ENCODE measurements at regions not wholly inside any gene's neighbourhood (a gene's known extent, or its start where the extent isn't known, plus 50 kb on each side); places are given as distances from the start of the nearest gene placed in this dataset.
"Not testable (repeated sequence)": the region's sequence is repeated elsewhere in the genome, so short reads cannot be mapped to it uniquely, and the experiment has no call there.

DNA sequence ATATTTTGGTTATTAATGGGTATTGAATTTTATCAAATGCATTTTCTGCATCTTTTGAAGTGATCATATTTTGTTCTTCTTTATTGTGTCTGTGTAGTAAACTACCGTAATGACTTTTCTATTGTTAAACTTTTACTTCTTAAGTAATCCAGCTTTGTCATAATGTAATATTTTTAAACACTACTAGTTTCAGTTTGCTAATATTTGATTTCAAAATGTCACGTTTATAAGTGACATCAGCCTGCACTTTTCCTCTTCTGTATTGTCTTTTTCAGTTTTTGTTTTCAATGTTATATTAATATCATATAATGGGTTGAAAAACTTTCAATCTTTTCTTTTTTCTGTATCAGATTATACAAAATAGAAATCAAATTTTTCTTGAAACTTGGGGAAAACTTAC is 71.6 kb upstream of the ANKRD1 start:
- H3K9me3 ChIP-seq (ENCODE audit: control insufficient read depth, low read length, poor library complexity, severe bottlenecking), result no peaks in the 10 kb centered on the region
- no peaks in the 10 kb centered on the region for H3K36me3 Mint-ChIP-seq (ENCODE audit: low read depth)
- H3K27ac Mint-ChIP-seq, result no peak overlapping the region
- H3K27me3 Mint-ChIP-seq, result peaks cover 11% of the 10 kb centered on the region
- H3K4me3 Mint-ChIP-seq, result no peak overlapping the region
- ATAC-seq (no peak), DNase-seq (no peak)
- peaks cover 2% of the 10 kb centered on the region for H3K4me1 Mint-ChIP-seq

DNA sequence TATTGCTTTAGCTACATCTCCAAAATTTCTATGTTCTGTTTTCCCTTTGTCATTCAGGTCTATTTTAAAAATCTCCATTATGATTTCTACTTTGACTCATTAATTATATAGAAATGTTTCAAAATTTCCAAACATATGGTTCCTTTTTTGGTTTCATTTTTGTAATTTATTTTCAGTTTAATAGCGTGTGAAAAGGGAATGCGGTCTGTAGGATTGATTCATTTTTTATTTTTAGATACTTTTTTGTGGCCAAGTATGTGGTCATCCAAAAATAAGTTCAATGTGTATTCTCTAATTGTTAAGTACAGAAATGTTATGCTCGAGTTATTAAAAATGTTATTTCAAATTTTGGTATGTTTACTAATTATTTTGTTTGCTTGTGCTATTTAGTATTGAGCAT is 72.5 kb upstream of the ANKRD1 start:
- no peak for DNase-seq
- H3K9me3 ChIP-seq (ENCODE audit: control insufficient read depth, low read length, poor library complexity, severe bottlenecking), result no peaks in the 10 kb centered on the region
- ATAC-seq, result no peak
- Mint-ChIP-seq H3K36me3 (ENCODE audit: low read depth) (no peaks in the 10 kb centered on the region), H3K27ac (peak overlapping the region; percentile 71), H3K4me3 (no peak overlapping the region), H3K4me1 (peaks cover 2% of the 10 kb centered on the region), H3K27me3 (peaks cover 15% of the 10 kb centered on the region)

DNA sequence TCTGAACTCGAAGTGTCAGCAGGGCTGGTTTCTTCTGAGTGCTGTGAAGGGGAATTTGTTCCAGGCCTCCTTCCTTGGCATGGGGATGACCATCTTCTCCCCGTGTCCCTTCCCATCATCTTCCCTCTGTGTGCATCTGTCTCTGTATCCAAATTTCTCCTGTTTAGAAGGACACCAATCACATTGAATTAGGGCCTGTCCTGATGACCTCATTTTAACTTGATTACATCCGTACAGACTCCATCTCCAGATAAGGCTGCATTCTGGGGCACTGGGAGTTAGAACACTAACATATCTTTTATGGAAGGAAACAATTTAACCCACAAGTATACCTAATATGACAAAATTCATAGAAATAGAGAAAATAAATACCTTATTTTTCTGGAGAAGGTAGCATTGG is 76.8 kb upstream of the ANKRD1 start:
- H3K27me3 Mint-ChIP-seq, result peaks cover 30% of the 10 kb centered on the region
- H3K9me3 ChIP-seq (ENCODE audit: control insufficient read depth, low read length, poor library complexity, severe bottlenecking), result no peaks in the 10 kb centered on the region
- H3K27ac Mint-ChIP-seq, result no peak overlapping the region
- H3K36me3 Mint-ChIP-seq (ENCODE audit: low read depth), result no peaks in the 10 kb centered on the region
- ATAC-seq, result no peak
- no peak for DNase-seq
- H3K4me1 Mint-ChIP-seq, result peaks cover 6% of the 10 kb centered on the region
- no peak overlapping the region for H3K4me3 Mint-ChIP-seq

DNA sequence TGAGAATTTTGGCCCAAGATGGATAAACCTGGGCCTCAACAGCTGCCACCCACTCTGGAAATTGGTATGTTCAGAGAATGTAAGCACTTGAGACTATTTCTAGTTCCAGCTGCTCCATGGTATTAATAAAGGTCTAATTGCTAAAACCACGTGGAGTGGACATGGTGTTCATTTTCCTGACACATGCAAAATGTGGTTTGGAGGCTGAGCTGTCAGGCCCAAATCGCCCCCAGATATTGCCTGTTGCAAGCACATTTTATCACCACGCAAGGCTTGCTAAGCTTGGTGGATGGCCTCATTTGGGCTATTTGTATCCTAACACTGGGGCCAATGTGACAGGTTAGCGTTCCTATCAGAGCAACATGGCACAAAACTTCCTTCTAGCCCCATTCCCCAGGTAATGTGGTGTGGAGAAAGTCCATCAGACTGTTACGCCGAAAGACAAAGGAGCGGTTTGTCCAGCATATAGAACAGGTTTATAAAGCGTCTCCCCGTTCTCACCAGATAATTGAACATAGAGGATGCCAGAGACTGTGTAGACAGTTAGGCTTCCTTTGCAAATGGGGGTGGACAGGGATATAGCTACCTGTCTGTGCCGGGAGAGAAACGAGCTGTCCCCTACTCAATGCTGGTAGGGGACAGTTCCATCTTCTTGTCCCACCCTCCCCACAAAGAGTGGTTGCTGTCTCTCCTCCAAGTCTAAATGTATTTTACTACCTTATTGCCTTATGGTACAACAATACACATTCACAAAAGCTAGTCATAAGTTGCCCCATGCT is 78.0 kb upstream of the ANKRD1 start:
- ATAC-seq (no peak), DNase-seq (no peak)
- Mint-ChIP-seq H3K27ac (no peak overlapping the region), H3K4me1 (peaks cover 3% of the 10 kb centered on the region), H3K27me3 (peaks cover 30% of the 10 kb centered on the region), H3K4me3 (no peak overlapping the region), H3K36me3 (ENCODE audit: low read depth) (no peaks in the 10 kb centered on the region)
- no peaks in the 10 kb centered on the region for H3K9me3 ChIP-seq (ENCODE audit: control insufficient read depth, low read length, poor library complexity, severe bottlenecking)

DNA sequence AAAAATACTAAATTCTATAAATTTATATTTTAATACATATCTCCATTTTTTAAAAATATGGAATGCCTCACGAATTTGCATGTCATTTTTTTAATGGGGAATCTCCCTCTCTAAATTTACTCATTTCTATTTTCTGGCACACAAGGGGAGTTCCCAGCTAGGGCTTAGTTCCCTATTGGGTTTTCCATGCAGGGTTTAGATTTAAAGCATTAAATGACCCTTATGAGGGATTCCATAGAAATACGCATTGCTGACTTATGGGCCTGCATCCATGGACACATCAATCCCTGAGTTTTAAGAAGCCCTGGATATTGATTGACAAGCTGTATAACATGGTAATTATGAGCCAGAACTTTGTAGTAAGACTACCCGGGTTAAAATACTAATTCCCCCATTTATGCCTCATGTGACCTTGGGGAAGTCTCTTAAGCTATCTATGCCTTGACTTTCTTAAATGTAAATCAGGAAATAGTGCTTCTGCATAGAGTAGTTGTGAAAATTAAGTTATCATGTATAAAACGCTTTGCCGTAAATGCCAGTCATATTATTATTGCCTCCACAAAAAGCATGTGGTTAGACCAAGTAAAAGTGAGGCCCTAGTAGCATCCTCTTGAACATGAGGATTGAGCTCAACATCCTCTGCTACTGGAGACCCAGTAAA is 78.8 kb upstream of the ANKRD1 start:
- Mint-ChIP-seq H3K27ac (no peak overlapping the region), H3K27me3 (peaks cover 30% of the 10 kb centered on the region), H3K4me3 (no peak overlapping the region), H3K36me3 (ENCODE audit: low read depth) (no peaks in the 10 kb centered on the region), H3K4me1 (peaks cover 3% of the 10 kb centered on the region)
- no peaks in the 10 kb centered on the region for H3K9me3 ChIP-seq (ENCODE audit: control insufficient read depth, low read length, poor library complexity, severe bottlenecking)
- no peak for ATAC-seq
- no peak for DNase-seq

DNA sequence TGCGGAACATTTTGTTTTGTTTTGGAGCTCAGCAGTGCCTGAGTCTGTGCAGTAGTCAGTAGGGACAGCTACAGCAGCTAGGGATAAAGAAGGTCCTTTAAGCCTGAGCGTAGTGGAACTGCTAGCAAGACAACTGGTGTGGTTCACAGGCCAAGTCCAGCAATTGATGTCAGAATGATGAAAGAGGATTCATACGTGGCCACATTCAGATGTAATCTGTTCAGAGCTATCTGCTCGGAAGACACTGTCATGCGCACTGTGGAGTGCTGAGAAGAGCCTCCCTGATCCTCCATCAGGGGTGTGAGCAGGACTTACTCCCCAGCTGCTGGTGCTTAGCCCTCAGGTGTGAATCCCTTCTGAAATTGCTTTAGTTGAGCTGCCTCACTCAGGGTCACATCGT is 79.6 kb upstream of the ANKRD1 start:
- H3K4me3 Mint-ChIP-seq, result no peak overlapping the region
- H3K27ac Mint-ChIP-seq, result no peak overlapping the region
- ATAC-seq, result no peak
- peaks cover 29% of the 10 kb centered on the region for H3K27me3 Mint-ChIP-seq
- peaks cover 3% of the 10 kb centered on the region for H3K4me1 Mint-ChIP-seq
- no peaks in the 10 kb centered on the region for H3K9me3 ChIP-seq (ENCODE audit: control insufficient read depth, low read length, poor library complexity, severe bottlenecking)
- DNase-seq, result no peak
- no peaks in the 10 kb centered on the region for H3K36me3 Mint-ChIP-seq (ENCODE audit: low read depth)

DNA sequence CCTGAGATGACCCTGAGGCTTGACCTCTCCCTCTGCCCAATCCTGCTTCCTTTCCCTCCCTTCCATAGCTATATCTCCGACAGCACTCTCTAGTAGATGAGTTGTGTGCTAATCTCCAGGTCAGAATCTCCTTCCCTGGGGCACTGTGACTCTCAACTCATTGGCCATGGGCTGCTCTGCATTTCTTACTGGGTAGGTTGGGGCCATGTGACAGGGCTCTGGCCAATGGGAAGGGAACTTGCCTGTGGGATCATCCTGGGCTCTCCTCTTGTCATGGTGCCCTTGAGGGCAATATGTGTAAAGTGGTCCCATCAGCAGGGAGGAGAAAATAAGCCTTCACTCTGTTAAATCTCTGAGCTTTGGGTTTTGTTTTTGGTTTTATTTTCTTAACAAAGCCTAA is 80.1 kb upstream of the ANKRD1 start:
- peaks cover 25% of the 10 kb centered on the region for H3K27me3 Mint-ChIP-seq

DNA sequence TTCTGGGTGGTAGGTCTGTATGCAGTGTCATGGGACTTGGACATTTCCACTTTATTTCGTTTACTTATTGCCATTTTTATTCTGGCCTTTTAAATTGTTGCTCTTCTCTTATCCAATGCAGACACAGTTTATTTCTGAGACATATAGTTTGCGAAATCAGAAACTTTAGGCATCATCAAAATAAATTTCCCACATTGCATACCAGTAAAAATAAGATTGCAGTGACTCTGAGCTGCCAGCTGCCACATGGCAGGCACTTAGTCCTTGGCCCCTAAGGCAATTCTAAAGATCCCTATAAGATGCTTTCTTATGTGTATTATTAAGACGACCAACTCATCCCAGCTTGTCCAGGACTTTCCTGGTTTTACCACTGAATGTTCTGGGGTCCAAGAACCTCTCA is 81.8 kb upstream of the ANKRD1 start:
- peaks cover 19% of the 10 kb centered on the region for H3K27me3 Mint-ChIP-seq
- no peak overlapping the region for H3K27ac Mint-ChIP-seq
- ATAC-seq (no peak), DNase-seq (no peak)
- H3K4me3 Mint-ChIP-seq, result no peak overlapping the region
- H3K9me3 ChIP-seq (ENCODE audit: control insufficient read depth, low read length, poor library complexity, severe bottlenecking), result no peaks in the 10 kb centered on the region
- no peaks in the 10 kb centered on the region for H3K36me3 Mint-ChIP-seq (ENCODE audit: low read depth)
- peaks cover 15% of the 10 kb centered on the region for H3K4me1 Mint-ChIP-seq

More for the DNA sequence above, 80.1 kb upstream of the ANKRD1 start:
- Mint-ChIP-seq H3K36me3 (ENCODE audit: low read depth) (no peaks in the 10 kb centered on the region), H3K27ac (no peak overlapping the region), H3K4me1 (peaks cover 3% of the 10 kb centered on the region), H3K4me3 (no peak overlapping the region)
- no peaks in the 10 kb centered on the region for H3K9me3 ChIP-seq (ENCODE audit: control insufficient read depth, low read length, poor library complexity, severe bottlenecking)
- DNase-seq (no peak), ATAC-seq (no peak)

DNA sequence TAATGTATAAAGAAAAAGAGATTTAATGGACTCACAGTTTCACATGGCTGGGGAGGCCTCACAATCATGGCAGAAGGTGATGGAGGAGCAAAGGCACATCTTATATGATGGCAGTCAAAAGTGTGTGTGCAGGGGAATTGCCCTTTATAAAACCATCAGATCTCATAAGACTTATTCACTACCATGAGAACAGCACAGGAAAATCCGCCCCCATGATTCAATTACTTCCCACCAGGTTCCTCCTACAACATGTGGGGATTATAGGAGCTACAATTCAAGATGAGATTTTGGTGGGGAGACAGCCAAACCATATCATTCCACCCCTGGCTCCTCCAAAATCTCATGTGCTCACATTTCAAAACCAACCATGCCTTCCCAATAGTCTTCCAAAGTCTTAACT is 82.5 kb upstream of the ANKRD1 start:
- Mint-ChIP-seq H3K27me3 (peaks cover 15% of the 10 kb centered on the region), H3K4me1 (peaks cover 15% of the 10 kb centered on the region)
- not testable (repeated sequence) for H3K27ac Mint-ChIP-seq; H3K9me3 ChIP-seq (ENCODE audit: control insufficient read depth, low read length, poor library complexity, severe bottlenecking); DNase-seq; H3K4me3 Mint-ChIP-seq; ATAC-seq; H3K36me3 Mint-ChIP-seq (ENCODE audit: low read depth)

DNA sequence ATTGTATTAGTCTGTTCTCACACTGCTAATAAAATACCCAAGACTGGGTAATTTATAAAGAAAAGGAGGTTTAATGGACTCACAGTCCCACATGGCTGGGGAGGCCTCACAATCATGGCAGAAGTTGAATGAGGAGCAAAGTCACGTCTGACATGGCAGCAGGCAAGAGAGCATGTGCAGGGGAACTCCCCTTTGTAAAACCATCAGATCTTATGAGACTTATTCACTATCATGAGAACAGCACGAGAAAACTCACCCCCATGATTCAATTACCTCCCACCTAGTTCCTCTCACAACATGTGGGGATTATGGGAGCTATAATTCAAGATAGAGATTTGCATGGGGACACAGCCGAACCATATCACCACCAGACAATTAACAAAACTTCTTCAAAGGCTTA is 84.4 kb upstream of the ANKRD1 start:
- H3K4me1 Mint-ChIP-seq, result peaks cover 24% of the 10 kb centered on the region
- H3K27ac Mint-ChIP-seq; H3K9me3 ChIP-seq (ENCODE audit: control insufficient read depth, low read length, poor library complexity, severe bottlenecking); H3K27me3 Mint-ChIP-seq; H3K36me3 Mint-ChIP-seq (ENCODE audit: low read depth); DNase-seq; H3K4me3 Mint-ChIP-seq; ATAC-seq: not testable (repeated sequence)

DNA sequence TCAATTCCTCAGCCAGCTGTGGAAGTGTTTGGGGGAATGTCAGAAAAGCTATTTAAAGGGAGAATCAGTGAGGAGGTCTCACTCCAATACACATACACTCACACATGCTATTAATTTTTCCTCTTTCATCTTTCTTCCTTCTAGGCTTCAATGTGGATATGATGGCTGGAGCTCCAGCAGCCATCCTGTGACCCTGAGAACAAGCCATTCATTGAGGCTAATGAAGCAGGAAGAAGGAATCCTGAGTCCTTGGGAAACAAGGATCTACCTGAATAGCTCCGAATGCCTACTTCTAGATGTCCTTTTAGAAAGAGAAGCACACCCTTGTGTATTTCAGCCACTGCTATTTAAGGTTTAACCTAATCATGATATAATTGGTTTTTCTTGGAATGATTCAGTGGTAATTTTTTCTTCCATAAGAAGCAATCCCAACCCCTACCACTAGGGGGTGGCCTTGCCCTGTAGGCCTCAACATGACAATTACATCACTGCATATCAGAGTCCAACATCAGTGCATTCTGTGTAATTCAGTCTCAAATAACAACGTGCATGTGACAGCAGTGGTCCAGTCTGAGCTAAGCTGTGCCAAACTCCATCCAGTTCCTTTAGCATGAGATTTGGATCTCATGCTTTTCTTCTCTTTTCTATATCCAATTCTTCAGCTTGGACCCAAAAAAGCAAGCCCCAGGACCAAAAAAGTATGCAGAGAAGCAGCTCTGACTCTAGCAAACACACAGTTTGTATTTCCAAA is 85.3 kb upstream of the ANKRD1 start:
- ATAC-seq (peak; percentile 93), DNase-seq (peak; percentile 25 to 60 (median 31))
- no peaks in the 10 kb centered on the region for H3K9me3 ChIP-seq (ENCODE audit: control insufficient read depth, low read length, poor library complexity, severe bottlenecking)
- H3K4me1 Mint-ChIP-seq, result peaks cover 21% of the 10 kb centered on the region
- H3K27me3 Mint-ChIP-seq, result peaks cover 11% of the 10 kb centered on the region
- no peaks in the 10 kb centered on the region for H3K36me3 Mint-ChIP-seq (ENCODE audit: low read depth)
- peak overlapping the region; percentile 43 for H3K4me3 Mint-ChIP-seq
- peak overlapping the region; percentile 24 for H3K27ac Mint-ChIP-seq

DNA sequence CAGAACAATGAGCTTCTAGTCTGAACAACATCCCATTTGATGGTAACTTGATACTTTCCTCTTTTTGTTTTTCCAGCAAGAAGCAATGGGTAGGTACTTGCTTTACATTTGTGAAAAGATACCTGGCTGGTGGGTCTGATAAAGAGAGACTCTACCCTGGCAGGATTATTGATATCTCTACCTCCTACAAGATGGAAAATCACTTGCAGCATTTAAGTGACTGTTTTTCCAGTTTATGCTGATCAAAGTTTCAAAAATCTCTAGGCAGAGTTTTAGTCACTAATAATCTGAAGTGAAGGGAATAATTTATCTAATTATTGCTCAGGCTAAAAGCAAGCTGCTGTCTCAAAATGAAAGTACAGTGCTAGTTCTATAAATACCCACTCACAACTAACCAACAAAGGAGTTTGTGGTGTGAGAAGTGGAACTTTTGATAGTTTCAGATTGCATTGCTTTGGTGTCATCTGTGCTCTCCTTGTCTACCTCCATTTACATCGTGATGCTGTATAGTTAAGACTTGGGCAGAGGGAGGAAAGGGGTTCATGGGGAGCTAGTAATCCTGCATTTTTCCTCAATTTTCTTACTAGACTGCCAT is 86.0 kb upstream of the ANKRD1 start:
- ATAC-seq (peak; percentile 65), DNase-seq (no peak)
- H3K9me3 ChIP-seq (ENCODE audit: control insufficient read depth, low read length, poor library complexity, severe bottlenecking), result no peaks in the 10 kb centered on the region
- H3K27me3 Mint-ChIP-seq, result peaks cover 13% of the 10 kb centered on the region
- peak overlapping the region; percentile 21 for H3K4me3 Mint-ChIP-seq
- peaks cover 21% of the 10 kb centered on the region for H3K4me1 Mint-ChIP-seq
- no peaks in the 10 kb centered on the region for H3K36me3 Mint-ChIP-seq (ENCODE audit: low read depth)
- peak overlapping the region; percentile 24 for H3K27ac Mint-ChIP-seq

DNA sequence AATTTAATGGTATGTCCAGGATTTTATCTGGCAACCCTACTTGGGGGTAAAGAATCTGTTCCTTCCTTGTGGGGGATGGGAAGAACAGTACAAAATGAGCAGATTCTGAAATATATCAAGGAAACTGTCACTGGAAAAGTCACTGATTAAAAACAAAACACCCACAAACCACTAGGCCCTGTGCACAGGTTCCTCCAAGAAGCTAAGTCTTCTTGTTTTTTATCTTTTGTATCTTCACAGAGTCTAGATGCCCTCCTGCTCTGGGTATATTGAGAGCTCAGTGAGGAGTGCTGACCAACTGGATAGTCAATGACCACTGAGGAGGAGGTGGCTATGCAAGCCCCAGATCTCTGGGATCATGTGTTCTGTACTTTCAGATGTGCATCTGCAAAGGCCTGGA is 86.8 kb upstream of the ANKRD1 start:
- Mint-ChIP-seq H3K4me1 (peaks cover 26% of the 10 kb centered on the region), H3K27me3 (peaks cover 20% of the 10 kb centered on the region)
- ATAC-seq, result no peak

More for the DNA sequence above, 86.8 kb upstream of the ANKRD1 start:
- H3K27ac Mint-ChIP-seq, result peak overlapping the region; percentile 24
- no peaks in the 10 kb centered on the region for H3K9me3 ChIP-seq (ENCODE audit: control insufficient read depth, low read length, poor library complexity, severe bottlenecking)
- DNase-seq, result no peak
- H3K36me3 Mint-ChIP-seq (ENCODE audit: low read depth), result peaks cover 4% of the 10 kb centered on the region
- H3K4me3 Mint-ChIP-seq, result no peak overlapping the region

All from T-helper 17 cell (primary cell).